ENCODE measurements at regions not wholly inside any gene's neighbourhood (a gene's known extent, or its start where the extent isn't known, plus 50 kb on each side); places are given as distances from the start of the nearest gene placed in this dataset.

DNA sequence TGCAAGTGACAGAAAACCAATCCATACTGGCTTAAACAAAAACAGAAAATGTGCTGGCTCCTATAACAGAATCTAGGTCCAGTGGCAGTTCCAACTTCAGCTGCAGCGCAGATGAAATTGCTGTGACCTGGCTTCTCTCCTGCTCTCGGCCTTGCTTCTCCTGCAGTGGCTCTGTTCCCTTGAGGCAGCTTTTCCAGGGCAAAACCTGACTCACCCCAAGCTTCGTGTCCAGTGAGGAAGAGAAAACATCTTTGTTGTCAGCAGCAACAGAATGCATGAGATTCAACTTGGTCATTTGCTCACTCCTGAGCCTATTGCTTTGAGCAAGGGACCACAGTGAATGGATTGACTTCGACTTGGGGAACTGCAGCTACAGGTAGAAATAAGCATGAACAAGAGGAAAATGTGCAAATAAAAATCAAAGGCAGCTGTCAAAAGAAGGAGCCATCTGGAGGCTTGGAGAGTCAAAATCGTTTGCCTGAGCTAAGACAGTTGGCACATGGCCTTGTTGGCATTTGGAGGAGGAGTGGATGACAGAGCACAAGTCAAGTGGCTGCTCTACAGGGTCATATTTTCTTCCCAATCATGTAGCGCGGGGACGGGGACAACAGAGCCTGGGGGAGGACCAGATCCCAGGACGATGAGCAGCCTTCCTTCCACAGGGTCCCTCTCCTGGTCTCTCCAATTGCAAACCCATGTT is 523.4 kb downstream of the FGF9 start:
- TF ChIP-seq, protein P1, sequence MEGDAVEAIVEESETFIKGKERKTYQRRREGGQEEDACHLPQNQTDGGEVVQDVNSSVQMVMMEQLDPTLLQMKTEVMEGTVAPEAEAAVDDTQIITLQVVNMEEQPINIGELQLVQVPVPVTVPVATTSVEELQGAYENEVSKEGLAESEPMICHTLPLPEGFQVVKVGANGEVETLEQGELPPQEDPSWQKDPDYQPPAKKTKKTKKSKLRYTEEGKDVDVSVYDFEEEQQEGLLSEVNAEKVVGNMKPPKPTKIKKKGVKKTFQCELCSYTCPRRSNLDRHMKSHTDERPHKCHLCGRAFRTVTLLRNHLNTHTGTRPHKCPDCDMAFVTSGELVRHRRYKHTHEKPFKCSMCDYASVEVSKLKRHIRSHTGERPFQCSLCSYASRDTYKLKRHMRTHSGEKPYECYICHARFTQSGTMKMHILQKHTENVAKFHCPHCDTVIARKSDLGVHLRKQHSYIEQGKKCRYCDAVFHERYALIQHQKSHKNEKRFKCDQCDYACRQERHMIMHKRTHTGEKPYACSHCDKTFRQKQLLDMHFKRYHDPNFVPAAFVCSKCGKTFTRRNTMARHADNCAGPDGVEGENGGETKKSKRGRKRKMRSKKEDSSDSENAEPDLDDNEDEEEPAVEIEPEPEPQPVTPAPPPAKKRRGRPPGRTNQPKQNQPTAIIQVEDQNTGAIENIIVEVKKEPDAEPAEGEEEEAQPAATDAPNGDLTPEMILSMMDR (IDR thresholded peaks at IDR 0.05 in 4 of 5, conservative IDR thresholded peaks at IDR 0.05 in 1 of 5), result no peak
- TF ChIP-seq POLR2A (IDR thresholded peaks at IDR 0.05), result no peak

Data from gastrocnemius medialis (tissue), 4 donors.